NB4 (cell line): ENCODE measurements at regions not wholly inside any gene's neighbourhood (a gene's known extent, or its start where the extent isn't known, plus 50 kb on each side); places are given as distances from the start of the nearest gene placed in this dataset.
"Not testable (repeated sequence)": the region's sequence is repeated elsewhere in the genome, so short reads cannot be mapped to it uniquely, and the experiment has no call there.

Experiments
- DNase-seq: peaks from one replicate; pipeline ENCODE4 v3.0.0; 2010; ENCODE audit warnings: low read depth
- H3K4me3 ChIP-seq: one replicate; pipeline ENCODE4 v1.5.1; 2011; ENCODE audit warnings: mild to moderate bottlenecking, low read depth, low read length, moderate library complexity
- CTCF ChIP-seq: IDR thresholded peaks from one replicate; pipeline ENCODE4 v1.5.1; 2012; ENCODE audit warnings: low read depth, low read length
- MAX ChIP-seq: IDR thresholded peaks from 2 replicates; pipeline ENCODE4 v1.6.1; 2011; ENCODE audit warnings: low read depth, low read length
- MYC ChIP-seq: IDR thresholded peaks from 2 replicates; pipeline ENCODE4 v1.6.1; 2011; ENCODE audit warnings: low read depth, low read length
- POLR2A ChIP-seq: IDR thresholded peaks from 2 replicates; pipeline ENCODE4 v1.6.1; 2011; ENCODE audit warnings: mild to moderate bottlenecking; ENCODE audit not compliant: insufficient read length; ENCODE audit errors: extremely low read depth

- TF ChIP-seq POLR2A (no peak), MYC (no peak), MAX (no peak), CTCF (no peak)
- H3K4me3 ChIP-seq = no peak overlapping the region
- no peak for DNase-seq
These were observed 1386.4 kb upstream of the ZEB2 start for GRCh38 chr2:145906354-145906753.

GRCh38 chr2:145905371-145905770 lies 1385.5 kb upstream of the ZEB2 start:
- no peak overlapping the region for H3K4me3 ChIP-seq
- DNase-seq = no peak
- TF ChIP-seq MAX (no peak), CTCF (no peak), MYC (no peak), POLR2A (no peak)

GRCh38 chr2:145897151-145897550 lies 1377.2 kb upstream of the ZEB2 start:
- TF ChIP-seq POLR2A (no peak), MYC (no peak), CTCF (no peak), MAX (no peak)
- DNase-seq = no peak
- H3K4me3 ChIP-seq = no peak overlapping the region

- H3K4me3 ChIP-seq = no peak overlapping the region
- no peak for DNase-seq
- TF ChIP-seq CTCF (no peak), POLR2A (no peak), MAX (no peak), MYC (no peak)
These were observed 1368.0 kb upstream of the ZEB2 start for GRCh38 chr2:145887915-145888314.

GRCh38 chr2:145880997-145881396 lies 1361.1 kb upstream of the ZEB2 start:
- not testable (repeated sequence) for DNase-seq, H3K4me3 ChIP-seq

- H3K4me3 ChIP-seq = no peak overlapping the region
- no peak for TF ChIP-seq CTCF
- no peak for TF ChIP-seq MAX
- TF ChIP-seq MYC = no peak
- no peak for TF ChIP-seq POLR2A
- DNase-seq = no peak
These were observed 1355.1 kb upstream of the ZEB2 start for GRCh38 chr2:145875016-145875415.
